ENCODE measurements at regions not wholly inside any gene's neighbourhood (a gene's known extent, or its start where the extent isn't known, plus 50 kb on each side); places are given as distances from the start of the nearest gene placed in this dataset.
"Not testable (repeated sequence)": the region's sequence is repeated elsewhere in the genome, so short reads cannot be mapped to it uniquely, and the experiment has no call there.

- H3K9me3 ChIP-seq (ENCODE audit: control insufficient read depth in 2 of 2, low read length in 2 of 2): no peaks in the 10 kb centered on the region
- Mint-ChIP-seq H3K27ac (no peak overlapping the region), H3K4me1 (no peaks in the 10 kb centered on the region), H3K36me3 (no peaks in the 10 kb centered on the region), H3K9me3 (peaks cover 0 to 6% (median 0%) of the 10 kb centered on the region in 7 donors), H3K4me3 (no peak overlapping the region), H3K27me3 (no peaks in the 10 kb centered on the region)
- ATAC-seq (ENCODE audit: low read depth in 2 of 2) (no peak), DNase-seq (no peak)
- H3K36me3 ChIP-seq (ENCODE audit: control insufficient read depth, insufficient read depth, low read length): no peaks in the 10 kb centered on the region
- no peak overlapping the region for H3K27ac ChIP-seq (ENCODE audit: insufficient read depth, low read length, poor library complexity, severe bottlenecking)
- H3K4me1 ChIP-seq (ENCODE audit: control insufficient read depth, insufficient read depth, low read length, poor library complexity, severe bottlenecking): no peaks in the 10 kb centered on the region
- H3K27me3 ChIP-seq (ENCODE audit: control insufficient read depth, insufficient read depth, low read length): no peaks in the 10 kb centered on the region
- no peak overlapping the region for H3K4me3 ChIP-seq (ENCODE audit: low read depth, low read length)
These were observed 382.3 kb upstream of the HTR2C start for GRCh38 chrX:114201622-114202021.

- H3K9me3 Mint-ChIP-seq: peaks cover 0 to 8% (median 5%) of the 10 kb centered on the region in 7 donors
- H3K4me3 Mint-ChIP-seq: no peak overlapping the region
- no peak for DNase-seq
- H3K4me1 ChIP-seq (ENCODE audit: control insufficient read depth, insufficient read depth, low read length, poor library complexity, severe bottlenecking): no peaks in the 10 kb centered on the region
- H3K27me3 ChIP-seq (ENCODE audit: control insufficient read depth, insufficient read depth, low read length): no peaks in the 10 kb centered on the region
- H3K27me3 Mint-ChIP-seq: no peaks in the 10 kb centered on the region
- H3K4me1 Mint-ChIP-seq: peaks cover 0 to 4% (median 0%) of the 10 kb centered on the region in 4 donors
- H3K4me3 ChIP-seq (ENCODE audit: low read depth, low read length): no peak overlapping the region
- no peaks in the 10 kb centered on the region for H3K36me3 Mint-ChIP-seq
- no peak overlapping the region for H3K27ac ChIP-seq (ENCODE audit: insufficient read depth, low read length, poor library complexity, severe bottlenecking)
- H3K36me3 ChIP-seq (ENCODE audit: control insufficient read depth, insufficient read depth, low read length): no peaks in the 10 kb centered on the region
- H3K27ac Mint-ChIP-seq: no peak overlapping the region
- no peak for ATAC-seq (ENCODE audit: low read depth in 2 of 2)
- H3K9me3 ChIP-seq (ENCODE audit: control insufficient read depth in 2 of 2, low read length in 2 of 2): no peaks in the 10 kb centered on the region
These were observed 402.7 kb upstream of the HTR2C start for GRCh38 chrX:114181195-114181594.

DNA sequence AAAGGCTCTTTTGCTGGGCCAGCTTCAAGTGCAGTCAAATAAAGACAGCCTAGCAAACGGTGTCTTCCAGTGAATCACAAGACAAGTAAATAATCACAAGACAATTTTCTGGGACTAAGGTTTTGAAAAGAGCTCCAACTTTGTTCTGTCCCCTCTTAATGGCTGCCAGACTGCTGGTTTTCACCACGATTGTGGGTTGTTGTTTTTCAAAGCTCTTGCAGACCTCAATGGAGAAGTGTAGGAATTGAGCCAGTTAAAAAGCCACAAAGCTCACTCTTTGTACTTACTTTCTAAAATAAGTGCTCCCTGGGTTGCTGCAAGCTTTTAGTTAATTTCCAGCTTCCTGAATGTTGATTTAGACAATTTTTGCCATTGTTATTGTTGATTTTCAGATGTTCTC, 405.8 kb upstream of the HTR2C start:
- DNase-seq: no peak
- no peaks in the 10 kb centered on the region for H3K36me3 Mint-ChIP-seq
- no peak for ATAC-seq (ENCODE audit: low read depth in 2 of 2)
- H3K4me1 Mint-ChIP-seq: peaks cover 0 to 4% (median 0%) of the 10 kb centered on the region in 4 donors
- Histone ChIP-seq H3K4me3 (ENCODE audit: low read depth, low read length) (no peak overlapping the region), H3K9me3 (ENCODE audit: control insufficient read depth in 2 of 2, low read length in 2 of 2) (no peaks in the 10 kb centered on the region), H3K27me3 (ENCODE audit: control insufficient read depth, insufficient read depth, low read length) (no peaks in the 10 kb centered on the region), H3K36me3 (ENCODE audit: control insufficient read depth, insufficient read depth, low read length) (no peaks in the 10 kb centered on the region), H3K4me1 (ENCODE audit: control insufficient read depth, insufficient read depth, low read length, poor library complexity, severe bottlenecking) (no peaks in the 10 kb centered on the region), H3K27ac (ENCODE audit: insufficient read depth, low read length, poor library complexity, severe bottlenecking) (no peak overlapping the region)
- H3K27me3 Mint-ChIP-seq: no peaks in the 10 kb centered on the region
- no peak overlapping the region for H3K4me3 Mint-ChIP-seq
- no peak overlapping the region for H3K27ac Mint-ChIP-seq
- H3K9me3 Mint-ChIP-seq: peaks cover 0 to 7% (median 3%) of the 10 kb centered on the region in 7 donors

DNA sequence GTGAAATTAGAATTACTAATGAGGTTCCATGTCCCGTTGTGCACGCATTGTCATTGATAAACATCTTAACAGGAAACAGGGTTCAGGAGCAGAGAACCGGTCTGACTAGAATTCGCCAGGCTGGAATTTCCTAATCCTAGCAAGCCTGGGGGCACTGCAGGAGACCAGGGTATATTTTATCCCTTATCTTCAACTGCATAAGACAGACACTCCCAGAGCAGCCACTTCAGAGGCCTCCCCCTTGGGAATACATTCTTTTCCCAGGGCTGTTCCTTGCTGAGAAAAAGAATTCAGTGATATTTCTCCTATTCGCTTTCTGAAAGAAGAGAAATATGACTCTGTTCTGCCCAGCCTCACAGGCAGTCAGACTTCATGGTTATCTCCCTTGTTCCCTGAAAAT, 416.6 kb upstream of the HTR2C start:
- not testable (repeated sequence) for ATAC-seq (ENCODE audit: low read depth in 2 of 2); H3K27ac ChIP-seq (ENCODE audit: insufficient read depth, low read length, poor library complexity, severe bottlenecking); H3K36me3 Mint-ChIP-seq; H3K4me1 Mint-ChIP-seq; H3K27ac Mint-ChIP-seq; H3K27me3 Mint-ChIP-seq; H3K9me3 ChIP-seq (ENCODE audit: control insufficient read depth in 2 of 2, low read length in 2 of 2); H3K4me3 Mint-ChIP-seq; H3K27me3 ChIP-seq (ENCODE audit: control insufficient read depth, insufficient read depth, low read length); DNase-seq; H3K36me3 ChIP-seq (ENCODE audit: control insufficient read depth, insufficient read depth, low read length); H3K4me1 ChIP-seq (ENCODE audit: control insufficient read depth, insufficient read depth, low read length, poor library complexity, severe bottlenecking); H3K9me3 Mint-ChIP-seq; H3K4me3 ChIP-seq (ENCODE audit: low read depth, low read length)

DNA sequence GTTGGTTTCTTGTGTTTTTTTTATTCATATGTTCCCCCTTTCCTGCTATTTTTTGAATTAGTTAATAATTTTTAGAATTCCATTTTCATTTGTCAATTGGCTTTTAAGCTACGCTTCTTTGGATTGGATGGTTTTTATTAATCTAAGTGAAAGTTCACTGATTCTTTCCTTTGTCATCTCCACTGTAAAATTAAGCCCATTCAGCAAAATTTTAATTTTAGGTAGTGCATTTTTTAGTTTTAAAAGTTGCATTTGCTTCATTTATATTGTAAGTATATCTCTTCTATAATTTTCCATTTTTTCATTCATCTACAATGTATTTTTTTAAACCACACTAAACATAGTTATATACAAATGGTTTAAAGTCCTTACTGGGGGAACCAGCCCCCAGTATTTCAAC, 417.3 kb upstream of the HTR2C start:
- no peak overlapping the region for H3K27ac Mint-ChIP-seq
- H3K4me3 Mint-ChIP-seq: no peak overlapping the region
- no peak for ATAC-seq (ENCODE audit: low read depth in 2 of 2)
- Histone ChIP-seq H3K4me3 (ENCODE audit: low read depth, low read length) (no peak overlapping the region), H3K9me3 (ENCODE audit: control insufficient read depth in 2 of 2, low read length in 2 of 2) (peaks cover 0 to 4% of the 10 kb centered on the region in 2 experiments), H3K36me3 (ENCODE audit: control insufficient read depth, insufficient read depth, low read length) (no peaks in the 10 kb centered on the region), H3K4me1 (ENCODE audit: control insufficient read depth, insufficient read depth, low read length, poor library complexity, severe bottlenecking) (no peaks in the 10 kb centered on the region), H3K27me3 (ENCODE audit: control insufficient read depth, insufficient read depth, low read length) (no peaks in the 10 kb centered on the region), H3K27ac (ENCODE audit: insufficient read depth, low read length, poor library complexity, severe bottlenecking) (no peak overlapping the region)
- peaks cover 0 to 3% (median 0%) of the 10 kb centered on the region in 7 donors for H3K9me3 Mint-ChIP-seq
- DNase-seq: no peak
- H3K27me3 Mint-ChIP-seq: no peaks in the 10 kb centered on the region
- H3K4me1 Mint-ChIP-seq: no peaks in the 10 kb centered on the region
- no peaks in the 10 kb centered on the region for H3K36me3 Mint-ChIP-seq

GRCh38 chrX:114165537-114165936, 418.3 kb upstream of the HTR2C start:
- ATAC-seq (ENCODE audit: low read depth in 2 of 2): no peak
- Histone ChIP-seq H3K27me3 (ENCODE audit: control insufficient read depth, insufficient read depth, low read length) (no peaks in the 10 kb centered on the region), H3K9me3 (ENCODE audit: control insufficient read depth in 2 of 2, low read length in 2 of 2) (peaks cover 0 to 4% of the 10 kb centered on the region in 2 experiments), H3K4me1 (ENCODE audit: control insufficient read depth, insufficient read depth, low read length, poor library complexity, severe bottlenecking) (no peaks in the 10 kb centered on the region), H3K4me3 (ENCODE audit: low read depth, low read length) (no peak overlapping the region), H3K36me3 (ENCODE audit: control insufficient read depth, insufficient read depth, low read length) (no peaks in the 10 kb centered on the region), H3K27ac (ENCODE audit: insufficient read depth, low read length, poor library complexity, severe bottlenecking) (no peak overlapping the region)
- DNase-seq: no peak
- H3K27ac Mint-ChIP-seq: no peak overlapping the region
- H3K9me3 Mint-ChIP-seq: peaks cover 0 to 5% (median 2%) of the 10 kb centered on the region in 7 donors
- H3K4me1 Mint-ChIP-seq: no peaks in the 10 kb centered on the region
- no peak overlapping the region for H3K4me3 Mint-ChIP-seq
- H3K27me3 Mint-ChIP-seq: no peaks in the 10 kb centered on the region
- no peaks in the 10 kb centered on the region for H3K36me3 Mint-ChIP-seq

- Histone ChIP-seq H3K4me1 (ENCODE audit: control insufficient read depth, insufficient read depth, low read length, poor library complexity, severe bottlenecking) (no peaks in the 10 kb centered on the region), H3K27me3 (ENCODE audit: control insufficient read depth, insufficient read depth, low read length) (no peaks in the 10 kb centered on the region), H3K27ac (ENCODE audit: insufficient read depth, low read length, poor library complexity, severe bottlenecking) (no peak overlapping the region), H3K36me3 (ENCODE audit: control insufficient read depth, insufficient read depth, low read length) (no peaks in the 10 kb centered on the region), H3K9me3 (ENCODE audit: control insufficient read depth in 2 of 2, low read length in 2 of 2) (peaks cover 0 to 4% of the 10 kb centered on the region in 2 experiments), H3K4me3 (ENCODE audit: low read depth, low read length) (no peak overlapping the region)
- no peak overlapping the region for H3K4me3 Mint-ChIP-seq
- ATAC-seq (ENCODE audit: low read depth in 2 of 2) (no peak), DNase-seq (no peak)
- H3K27me3 Mint-ChIP-seq: no peaks in the 10 kb centered on the region
- H3K9me3 Mint-ChIP-seq: peaks cover 0 to 5% (median 2%) of the 10 kb centered on the region in 7 donors
- no peak overlapping the region for H3K27ac Mint-ChIP-seq
- no peaks in the 10 kb centered on the region for H3K4me1 Mint-ChIP-seq
- H3K36me3 Mint-ChIP-seq: no peaks in the 10 kb centered on the region
These were observed 421.7 kb upstream of the HTR2C start for GRCh38 chrX:114162068-114162735.

GRCh38 chrX:114152801-114153200, 431.1 kb upstream of the HTR2C start:
- Histone ChIP-seq H3K27me3 (ENCODE audit: control insufficient read depth, insufficient read depth, low read length) (no peaks in the 10 kb centered on the region), H3K4me1 (ENCODE audit: control insufficient read depth, insufficient read depth, low read length, poor library complexity, severe bottlenecking) (no peaks in the 10 kb centered on the region), H3K27ac (ENCODE audit: insufficient read depth, low read length, poor library complexity, severe bottlenecking) (no peak overlapping the region), H3K9me3 (ENCODE audit: control insufficient read depth in 2 of 2, low read length in 2 of 2) (no peaks in the 10 kb centered on the region), H3K4me3 (ENCODE audit: low read depth, low read length) (no peak overlapping the region), H3K36me3 (ENCODE audit: control insufficient read depth, insufficient read depth, low read length) (no peaks in the 10 kb centered on the region)
- peaks cover 0 to 5% (median 2%) of the 10 kb centered on the region in 7 donors for H3K9me3 Mint-ChIP-seq
- no peak overlapping the region for H3K27ac Mint-ChIP-seq
- no peak for ATAC-seq (ENCODE audit: low read depth in 2 of 2)
- H3K36me3 Mint-ChIP-seq: no peaks in the 10 kb centered on the region
- H3K4me1 Mint-ChIP-seq: no peaks in the 10 kb centered on the region
- DNase-seq: no peak
- H3K4me3 Mint-ChIP-seq: no peak overlapping the region
- no peaks in the 10 kb centered on the region for H3K27me3 Mint-ChIP-seq
